K562 (cell line): ENCODE measurements at regions not wholly inside any gene's neighbourhood (a gene's known extent, or its start where the extent isn't known, plus 50 kb on each side); places are given as distances from the start of the nearest gene placed in this dataset.
A peak's percentile ranks its signal among the peaks of the same experiment; 100 is the strongest.

Source experiments
- KLF10 ChIP-seq: fragments of 250-450 bp; sonication (Bioruptor Pico); IDR thresholded peaks from 2 replicates; pipeline ENCODE4 v1.6.1; 2021; ENCODE audit warnings: matching md5 sums
- MCM3 ChIP-seq: fragments of 450-650 bp; IDR thresholded peaks from 2 replicates; pipeline ENCODE4 v1.6.1; 2016
- PHTF2 ChIP-seq: fragments of 250-450 bp; sonication (Bioruptor Pico); IDR thresholded peaks from 2 replicates; pipeline ENCODE4 v1.5.0; 2021; ENCODE audit warnings: mild to moderate bottlenecking
- RAD51 ChIP-seq: fragments of 450-650 bp; IDR thresholded peaks from 2 replicates; pipeline ENCODE4 v1.7.1; 2016; ENCODE audit warnings: low read depth, mild to moderate bottlenecking, borderline replicate concordance
- SREBF1 ChIP-seq: fragments of 150-350 bp; IDR thresholded peaks from 2 replicates; pipeline ENCODE4 v1.6.1; 2014; ENCODE audit warnings: antibody characterized with exemption, low read depth, low read length, borderline replicate concordance
- SREBF2 ChIP-seq: sonication (generic); formaldehyde crosslinking; IDR thresholded peaks from 2 replicates; pipeline ENCODE4 v1.4.0; 2020; ENCODE audit warnings: mild to moderate bottlenecking, missing genetic modification reagents
- TGIF2 ChIP-seq: sonication (generic); formaldehyde crosslinking; IDR thresholded peaks from 2 replicates; pipeline ENCODE4 v1.8.1; 2022; ENCODE audit warnings: mild to moderate bottlenecking, missing genetic modification reagents, moderate library complexity
- U2AF2 ChIP-seq: fragments of 200-400 bp; formaldehyde crosslinking; optimal IDR thresholded peaks from 2 replicates; pipeline ENCODE3; 2017; ENCODE audit warnings: low read depth, mild to moderate bottlenecking, low read length
- ZNF347 ChIP-seq: fragments of 450-650 bp; formaldehyde crosslinking; IDR thresholded peaks from 2 replicates; pipeline ENCODE4 v1.4.0; 2020; ENCODE audit warnings: low read depth, mild to moderate bottlenecking, moderate library complexity
- TF ChIP-seq, protein P1 (sequence below), 2 experiments: fragments of 450-650 bp in 1 of 2; sonication (generic) in 1 of 2; formaldehyde crosslinking; conservative IDR thresholded peaks; 2 replicates each; pipeline versions ENCODE4 v1.4.0 to v1.8.1; 2020 to 2022; ENCODE audit warnings: mild to moderate bottlenecking in 1 of 2, missing genetic modification reagents in 1 of 2
- TF ChIP-seq, protein P2 (sequence below): fragments of 450-650 bp; IDR thresholded peaks from 2 replicates; pipeline ENCODE4 v1.6.1; 2016; ENCODE audit warnings: mild to moderate bottlenecking, moderate library complexity
- TF ChIP-seq, protein P3 (sequence below): fragments of 250-450 bp; sonication (Bioruptor Pico); IDR thresholded peaks from 2 replicates; pipeline ENCODE4 v1.5.0; 2021
- TF ChIP-seq, protein P4 (sequence below): fragments of 450-650 bp; IDR thresholded peaks from 2 replicates; pipeline ENCODE4 v1.7.0; 2016; ENCODE audit warnings: borderline replicate concordance

DNA sequence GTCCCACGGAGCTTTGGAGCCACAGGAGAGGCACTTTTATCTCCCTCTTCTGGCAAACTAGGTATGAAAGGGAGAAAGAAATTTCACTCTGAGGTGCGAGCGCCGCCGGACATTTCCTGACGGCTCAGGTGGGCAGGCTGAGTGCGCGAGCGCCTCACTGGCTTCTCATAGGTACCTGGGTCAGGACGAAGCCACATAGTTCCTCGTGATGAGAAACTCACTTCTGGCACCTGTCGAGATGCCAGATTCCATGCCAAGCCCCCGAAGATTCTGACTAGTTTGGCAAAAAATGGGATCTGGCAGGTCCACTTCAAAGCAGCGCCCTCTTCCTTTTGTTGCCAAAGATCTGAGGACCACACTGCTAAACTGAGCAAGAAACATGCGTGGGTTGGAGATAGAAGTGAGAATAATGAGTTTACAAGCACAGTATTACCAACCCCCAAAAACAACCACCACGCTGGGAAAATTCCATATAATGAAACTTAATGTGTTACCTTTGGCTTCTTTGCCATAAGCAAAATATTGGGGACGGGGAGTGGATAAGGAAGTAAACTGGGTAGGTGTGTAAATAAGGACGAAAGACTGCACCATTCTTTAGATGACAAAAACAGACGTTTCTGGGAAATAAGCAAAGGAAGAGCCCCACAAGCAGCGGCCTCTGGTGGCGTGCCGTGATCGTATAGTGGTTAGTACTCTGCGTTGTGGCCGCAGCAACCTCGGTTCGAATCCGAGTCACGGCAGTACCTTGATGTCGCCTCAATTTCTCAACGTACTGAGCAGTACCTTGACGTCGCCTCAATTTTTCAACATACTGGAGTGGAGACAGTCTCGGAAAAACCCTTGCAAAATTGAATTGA is 89.8 kb upstream of the PRSS16 start (continued):
- TF ChIP-seq RAD51 (no peak), SREBF1 (no peak), SREBF2 (CRISPR knock-in tag) (no peak), KLF10 (CRISPR knock-in tag) (no peak), MCM3 (no peak), ZNF347 (no peak), PHTF2 (CRISPR knock-in tag) (0 out of 2 replicates have a peak, but pooled peaks have one; percentile 74), U2AF2 (no peak), TGIF2 (CRISPR knock-in tag) (no peak)
- TF ChIP-seq, protein P1, sequence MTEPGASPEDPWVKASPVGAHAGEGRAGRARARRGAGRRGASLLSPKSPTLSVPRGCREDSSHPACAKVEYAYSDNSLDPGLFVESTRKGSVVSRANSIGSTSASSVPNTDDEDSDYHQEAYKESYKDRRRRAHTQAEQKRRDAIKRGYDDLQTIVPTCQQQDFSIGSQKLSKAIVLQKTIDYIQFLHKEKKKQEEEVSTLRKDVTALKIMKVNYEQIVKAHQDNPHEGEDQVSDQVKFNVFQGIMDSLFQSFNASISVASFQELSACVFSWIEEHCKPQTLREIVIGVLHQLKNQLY (CRISPR knock-in tag; conservative IDR thresholded peaks at IDR 0.05) = no peak
- TF ChIP-seq, protein P2, sequence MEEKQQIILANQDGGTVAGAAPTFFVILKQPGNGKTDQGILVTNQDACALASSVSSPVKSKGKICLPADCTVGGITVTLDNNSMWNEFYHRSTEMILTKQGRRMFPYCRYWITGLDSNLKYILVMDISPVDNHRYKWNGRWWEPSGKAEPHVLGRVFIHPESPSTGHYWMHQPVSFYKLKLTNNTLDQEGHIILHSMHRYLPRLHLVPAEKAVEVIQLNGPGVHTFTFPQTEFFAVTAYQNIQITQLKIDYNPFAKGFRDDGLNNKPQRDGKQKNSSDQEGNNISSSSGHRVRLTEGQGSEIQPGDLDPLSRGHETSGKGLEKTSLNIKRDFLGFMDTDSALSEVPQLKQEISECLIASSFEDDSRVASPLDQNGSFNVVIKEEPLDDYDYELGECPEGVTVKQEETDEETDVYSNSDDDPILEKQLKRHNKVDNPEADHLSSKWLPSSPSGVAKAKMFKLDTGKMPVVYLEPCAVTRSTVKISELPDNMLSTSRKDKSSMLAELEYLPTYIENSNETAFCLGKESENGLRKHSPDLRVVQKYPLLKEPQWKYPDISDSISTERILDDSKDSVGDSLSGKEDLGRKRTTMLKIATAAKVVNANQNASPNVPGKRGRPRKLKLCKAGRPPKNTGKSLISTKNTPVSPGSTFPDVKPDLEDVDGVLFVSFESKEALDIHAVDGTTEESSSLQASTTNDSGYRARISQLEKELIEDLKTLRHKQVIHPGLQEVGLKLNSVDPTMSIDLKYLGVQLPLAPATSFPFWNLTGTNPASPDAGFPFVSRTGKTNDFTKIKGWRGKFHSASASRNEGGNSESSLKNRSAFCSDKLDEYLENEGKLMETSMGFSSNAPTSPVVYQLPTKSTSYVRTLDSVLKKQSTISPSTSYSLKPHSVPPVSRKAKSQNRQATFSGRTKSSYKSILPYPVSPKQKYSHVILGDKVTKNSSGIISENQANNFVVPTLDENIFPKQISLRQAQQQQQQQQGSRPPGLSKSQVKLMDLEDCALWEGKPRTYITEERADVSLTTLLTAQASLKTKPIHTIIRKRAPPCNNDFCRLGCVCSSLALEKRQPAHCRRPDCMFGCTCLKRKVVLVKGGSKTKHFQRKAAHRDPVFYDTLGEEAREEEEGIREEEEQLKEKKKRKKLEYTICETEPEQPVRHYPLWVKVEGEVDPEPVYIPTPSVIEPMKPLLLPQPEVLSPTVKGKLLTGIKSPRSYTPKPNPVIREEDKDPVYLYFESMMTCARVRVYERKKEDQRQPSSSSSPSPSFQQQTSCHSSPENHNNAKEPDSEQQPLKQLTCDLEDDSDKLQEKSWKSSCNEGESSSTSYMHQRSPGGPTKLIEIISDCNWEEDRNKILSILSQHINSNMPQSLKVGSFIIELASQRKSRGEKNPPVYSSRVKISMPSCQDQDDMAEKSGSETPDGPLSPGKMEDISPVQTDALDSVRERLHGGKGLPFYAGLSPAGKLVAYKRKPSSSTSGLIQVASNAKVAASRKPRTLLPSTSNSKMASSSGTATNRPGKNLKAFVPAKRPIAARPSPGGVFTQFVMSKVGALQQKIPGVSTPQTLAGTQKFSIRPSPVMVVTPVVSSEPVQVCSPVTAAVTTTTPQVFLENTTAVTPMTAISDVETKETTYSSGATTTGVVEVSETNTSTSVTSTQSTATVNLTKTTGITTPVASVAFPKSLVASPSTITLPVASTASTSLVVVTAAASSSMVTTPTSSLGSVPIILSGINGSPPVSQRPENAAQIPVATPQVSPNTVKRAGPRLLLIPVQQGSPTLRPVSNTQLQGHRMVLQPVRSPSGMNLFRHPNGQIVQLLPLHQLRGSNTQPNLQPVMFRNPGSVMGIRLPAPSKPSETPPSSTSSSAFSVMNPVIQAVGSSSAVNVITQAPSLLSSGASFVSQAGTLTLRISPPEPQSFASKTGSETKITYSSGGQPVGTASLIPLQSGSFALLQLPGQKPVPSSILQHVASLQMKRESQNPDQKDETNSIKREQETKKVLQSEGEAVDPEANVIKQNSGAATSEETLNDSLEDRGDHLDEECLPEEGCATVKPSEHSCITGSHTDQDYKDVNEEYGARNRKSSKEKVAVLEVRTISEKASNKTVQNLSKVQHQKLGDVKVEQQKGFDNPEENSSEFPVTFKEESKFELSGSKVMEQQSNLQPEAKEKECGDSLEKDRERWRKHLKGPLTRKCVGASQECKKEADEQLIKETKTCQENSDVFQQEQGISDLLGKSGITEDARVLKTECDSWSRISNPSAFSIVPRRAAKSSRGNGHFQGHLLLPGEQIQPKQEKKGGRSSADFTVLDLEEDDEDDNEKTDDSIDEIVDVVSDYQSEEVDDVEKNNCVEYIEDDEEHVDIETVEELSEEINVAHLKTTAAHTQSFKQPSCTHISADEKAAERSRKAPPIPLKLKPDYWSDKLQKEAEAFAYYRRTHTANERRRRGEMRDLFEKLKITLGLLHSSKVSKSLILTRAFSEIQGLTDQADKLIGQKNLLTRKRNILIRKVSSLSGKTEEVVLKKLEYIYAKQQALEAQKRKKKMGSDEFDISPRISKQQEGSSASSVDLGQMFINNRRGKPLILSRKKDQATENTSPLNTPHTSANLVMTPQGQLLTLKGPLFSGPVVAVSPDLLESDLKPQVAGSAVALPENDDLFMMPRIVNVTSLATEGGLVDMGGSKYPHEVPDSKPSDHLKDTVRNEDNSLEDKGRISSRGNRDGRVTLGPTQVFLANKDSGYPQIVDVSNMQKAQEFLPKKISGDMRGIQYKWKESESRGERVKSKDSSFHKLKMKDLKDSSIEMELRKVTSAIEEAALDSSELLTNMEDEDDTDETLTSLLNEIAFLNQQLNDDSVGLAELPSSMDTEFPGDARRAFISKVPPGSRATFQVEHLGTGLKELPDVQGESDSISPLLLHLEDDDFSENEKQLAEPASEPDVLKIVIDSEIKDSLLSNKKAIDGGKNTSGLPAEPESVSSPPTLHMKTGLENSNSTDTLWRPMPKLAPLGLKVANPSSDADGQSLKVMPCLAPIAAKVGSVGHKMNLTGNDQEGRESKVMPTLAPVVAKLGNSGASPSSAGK = peak; percentile 18
- TF ChIP-seq, protein P3, sequence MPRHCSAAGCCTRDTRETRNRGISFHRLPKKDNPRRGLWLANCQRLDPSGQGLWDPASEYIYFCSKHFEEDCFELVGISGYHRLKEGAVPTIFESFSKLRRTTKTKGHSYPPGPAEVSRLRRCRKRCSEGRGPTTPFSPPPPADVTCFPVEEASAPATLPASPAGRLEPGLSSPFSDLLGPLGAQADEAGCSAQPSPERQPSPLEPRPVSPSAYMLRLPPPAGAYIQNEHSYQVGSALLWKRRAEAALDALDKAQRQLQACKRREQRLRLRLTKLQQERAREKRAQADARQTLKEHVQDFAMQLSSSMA (CRISPR knock-in tag) = 0 out of 2 replicates have a peak, but pooled peaks have one; percentile 23
- TF ChIP-seq, protein P4, sequence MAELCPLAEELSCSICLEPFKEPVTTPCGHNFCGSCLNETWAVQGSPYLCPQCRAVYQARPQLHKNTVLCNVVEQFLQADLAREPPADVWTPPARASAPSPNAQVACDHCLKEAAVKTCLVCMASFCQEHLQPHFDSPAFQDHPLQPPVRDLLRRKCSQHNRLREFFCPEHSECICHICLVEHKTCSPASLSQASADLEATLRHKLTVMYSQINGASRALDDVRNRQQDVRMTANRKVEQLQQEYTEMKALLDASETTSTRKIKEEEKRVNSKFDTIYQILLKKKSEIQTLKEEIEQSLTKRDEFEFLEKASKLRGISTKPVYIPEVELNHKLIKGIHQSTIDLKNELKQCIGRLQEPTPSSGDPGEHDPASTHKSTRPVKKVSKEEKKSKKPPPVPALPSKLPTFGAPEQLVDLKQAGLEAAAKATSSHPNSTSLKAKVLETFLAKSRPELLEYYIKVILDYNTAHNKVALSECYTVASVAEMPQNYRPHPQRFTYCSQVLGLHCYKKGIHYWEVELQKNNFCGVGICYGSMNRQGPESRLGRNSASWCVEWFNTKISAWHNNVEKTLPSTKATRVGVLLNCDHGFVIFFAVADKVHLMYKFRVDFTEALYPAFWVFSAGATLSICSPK = no peak; the same call in 1 of the 2 replicates
